ENCODE measurements at regions not wholly inside any gene's neighbourhood (a gene's known extent, or its start where the extent isn't known, plus 50 kb on each side); places are given as distances from the start of the nearest gene placed in this dataset.

GRCh38 chr1:221910222-221910621 lies 168.3 kb upstream of the DUSP10 start:
- intact Hi-C loops (cut with DNase I) = no loop called here
- WGBS, 2 donors = 77 to 84% methylated on average over 4 of the region's 4 CpGs
- TF ChIP-seq POLR2AphosphoS5 (IDR thresholded peaks at IDR 0.05) = no peak
- no peak for TF ChIP-seq CTCF (IDR thresholded peaks at IDR 0.05)
- TF ChIP-seq EP300 (IDR thresholded peaks at IDR 0.05) = no peak
- no peak for TF ChIP-seq POLR2A (IDR thresholded peaks at IDR 0.05)
- Histone ChIP-seq H3K27me3 (no peaks in the 10 kb centered on the region), H3K4me1 (peaks cover 0 to 4% (median 0%) of the 10 kb centered on the region in 4 donors), H3K4me3 (no peak overlapping the region), H3K36me3 (no peaks in the 10 kb centered on the region), H3K9me3 (no peaks in the 10 kb centered on the region), H3K27ac (no peak overlapping the region)
- no peak for DNase-seq

- no peak for TF ChIP-seq POLR2A (IDR thresholded peaks at IDR 0.05)
- no peak for TF ChIP-seq EP300 (IDR thresholded peaks at IDR 0.05)
- TF ChIP-seq POLR2AphosphoS5 (IDR thresholded peaks at IDR 0.05) = no peak
- TF ChIP-seq CTCF (IDR thresholded peaks at IDR 0.05) = no peak
Measured at GRCh38 chr1:221908573-221908972, 166.7 kb upstream of the DUSP10 start.

GRCh38 chr1:221907166-221907932 lies 165.5 kb upstream of the DUSP10 start:
- WGBS, 2 donors = 86 to 89% methylated on average over 8 of the region's 8 CpGs
- no peaks in the 10 kb centered on the region for H3K27me3 ChIP-seq

More at GRCh38 chr1:221908573-221908972, 166.7 kb upstream of the DUSP10 start:
- H3K27me3 ChIP-seq = no peaks in the 10 kb centered on the region
- no peak for DNase-seq
- intact Hi-C loops (cut with DNase I) = no loop called here
- no peaks in the 10 kb centered on the region for H3K9me3 ChIP-seq
- WGBS, 2 donors = 73 to 83% methylated on average over 4 of the region's 4 CpGs
- no peaks in the 10 kb centered on the region for H3K36me3 ChIP-seq
- no peak overlapping the region for H3K27ac ChIP-seq
- peaks cover 0 to 4% (median 0%) of the 10 kb centered on the region in 4 donors for H3K4me1 ChIP-seq
- H3K4me3 ChIP-seq = no peak overlapping the region

GRCh38 chr1:221905802-221906201 lies 163.9 kb upstream of the DUSP10 start:
- H3K27ac ChIP-seq = no peak overlapping the region
- no peaks in the 10 kb centered on the region for H3K27me3 ChIP-seq
- H3K4me3 ChIP-seq = no peak overlapping the region
- peaks cover 0 to 4% (median 0%) of the 10 kb centered on the region in 4 donors for H3K4me1 ChIP-seq
- no peaks in the 10 kb centered on the region for H3K9me3 ChIP-seq
- no peak for DNase-seq
- H3K36me3 ChIP-seq = no peaks in the 10 kb centered on the region
- no peak for TF ChIP-seq EP300 (IDR thresholded peaks at IDR 0.05)
- no peak for TF ChIP-seq POLR2AphosphoS5 (IDR thresholded peaks at IDR 0.05)
- TF ChIP-seq POLR2A (IDR thresholded peaks at IDR 0.05) = no peak
- no peak for TF ChIP-seq CTCF (IDR thresholded peaks at IDR 0.05)
- intact Hi-C loops (cut with DNase I) = no loop called here
- WGBS, 2 donors = 82 to 88% methylated on average over 2 of the region's 2 CpGs

More at GRCh38 chr1:221907166-221907932, 165.5 kb upstream of the DUSP10 start:
- H3K36me3 ChIP-seq = no peaks in the 10 kb centered on the region
- no peak overlapping the region for H3K27ac ChIP-seq
- no peak for TF ChIP-seq EP300 (IDR thresholded peaks at IDR 0.05)
- TF ChIP-seq POLR2AphosphoS5 (IDR thresholded peaks at IDR 0.05) = no peak
- TF ChIP-seq POLR2A (IDR thresholded peaks at IDR 0.05) = no peak
- no peak for TF ChIP-seq CTCF (IDR thresholded peaks at IDR 0.05)
- H3K9me3 ChIP-seq = no peaks in the 10 kb centered on the region
- no peak for DNase-seq
- H3K4me3 ChIP-seq = no peak overlapping the region
- peaks cover 0 to 4% (median 0%) of the 10 kb centered on the region in 4 donors for H3K4me1 ChIP-seq
- intact Hi-C loops (cut with DNase I) = no loop called here

Measured in sigmoid colon (tissue), 6 donors.